IMR-90 (cell line): ENCODE measurements at regions not wholly inside any gene's neighbourhood (a gene's known extent, or its start where the extent isn't known, plus 50 kb on each side); places are given as distances from the start of the nearest gene placed in this dataset.

ENCODE experiments used
- ATAC-seq: fragments of 200-7000 bp; cut with Tn5 transposase; 2 replicates; pipeline ENCODE4 v1.9.1; 2020; ENCODE audit warnings: low read depth, mild to moderate bottlenecking, moderate library complexity
- BruUV-seq: library from RNA; stranded (reverse); fragments of 400-500 nt; replicated peaks from 2 replicates; lab custom pipeline; 2021; lab: Mats Ljungman, UMichigan
- CTCF ChIA-PET: fragments of 300-600 bp; formaldehyde crosslinking; extraction: SDS; loops from one replicate; lab custom pipeline; 2021; ENCODE audit warnings: antibody characterized with exemption; lab: Yijun Ruan, JAX
- POLR2A ChIA-PET: fragments of 300-600 bp; sonication (Branson Sonifier 250); formaldehyde crosslinking; loops from one replicate; lab custom pipeline; 2022; ENCODE audit warnings: antibody characterized with exemption; ENCODE audit not compliant: unreplicated experiment; lab: Charles Lee
- DNase-seq: peaks from one replicate; pipeline ENCODE4 v3.0.0; 2013
- H2AFZ ChIP-seq: replicated peaks from 2 replicates; pipeline ENCODE3; 2013; ENCODE audit warnings: low read length, mild to moderate bottlenecking; ENCODE audit not compliant: poor library complexity
- H2AK5ac ChIP-seq: 2 replicates; pipeline ENCODE4 v1.6.1; 2013; ENCODE audit warnings: low read depth, low read length, inconsistent platforms
- H2AK9ac ChIP-seq: replicated peaks from 2 replicates; pipeline ENCODE3; 2013; ENCODE audit warnings: mild to moderate bottlenecking, low read depth, low read length, moderate library complexity; ENCODE audit not compliant: poor library complexity
- H2BK120ac ChIP-seq: 2 replicates; pipeline ENCODE4 v1.6.1; 2013; ENCODE audit warnings: low read depth, low read length, inconsistent platforms
- H2BK15ac ChIP-seq: 3 replicates; pipeline ENCODE4 v1.6.1; 2013; ENCODE audit warnings: low read depth, low read length, inconsistent platforms
- H2BK20ac ChIP-seq: 2 replicates; pipeline ENCODE4 v1.6.1; 2013; ENCODE audit warnings: low read depth, mild to moderate bottlenecking, inconsistent platforms, low read length, moderate library complexity
- H2BK5ac ChIP-seq: 2 replicates; pipeline ENCODE4 v1.6.1; 2013; ENCODE audit warnings: mild to moderate bottlenecking, low read depth, low read length, inconsistent platforms; ENCODE audit not compliant: poor library complexity, severe bottlenecking
- H3K14ac ChIP-seq: replicated peaks from 2 replicates; pipeline ENCODE4 v1.6.1; 2013; ENCODE audit warnings: low read depth, low read length, inconsistent platforms
- H3K18ac ChIP-seq: 2 replicates; pipeline ENCODE4 v1.6.1; 2013; ENCODE audit warnings: low read depth, low read length, control low read depth
- H3K23ac ChIP-seq: 2 replicates; pipeline ENCODE4 v1.6.1; 2013; ENCODE audit warnings: low read depth, low read length, inconsistent platforms
- H3K27ac ChIP-seq: 2 replicates; pipeline ENCODE4 v1.5.1; 2013; ENCODE audit warnings: mild to moderate bottlenecking, control low read depth, low read length; ENCODE audit not compliant: insufficient read depth
- H3K27me3 ChIP-seq: 2 replicates; pipeline ENCODE4 v1.6.1; 2013; ENCODE audit warnings: low read length; ENCODE audit not compliant: control insufficient read depth, insufficient read depth
- H3K36me3 ChIP-seq: 2 replicates; pipeline ENCODE4 v1.6.1; 2013; ENCODE audit warnings: low read length, mixed read lengths; ENCODE audit not compliant: control insufficient read depth, insufficient read depth
- H3K4ac ChIP-seq: 2 replicates; pipeline ENCODE4 v1.6.1; 2013; ENCODE audit warnings: low read depth, low read length, inconsistent platforms
- H3K4me1 ChIP-seq: 2 replicates; pipeline ENCODE4 v1.6.1; 2013; ENCODE audit warnings: low read length, mixed read lengths; ENCODE audit not compliant: control insufficient read depth, insufficient read depth
- H3K4me2 ChIP-seq: 2 replicates; pipeline ENCODE4 v1.6.1; 2013; ENCODE audit warnings: low read depth, mild to moderate bottlenecking, control low read depth, low read length, moderate library complexity
- H3K4me3 ChIP-seq: 2 replicates; pipeline ENCODE4 v1.5.1; 2013; ENCODE audit warnings: low read depth, mild to moderate bottlenecking, control low read depth, low read length, moderate library complexity; ENCODE audit not compliant: insufficient read depth
- H3K56ac ChIP-seq: 2 replicates; pipeline ENCODE4 v1.6.1; 2013; ENCODE audit warnings: low read length, inconsistent platforms; ENCODE audit not compliant: insufficient read depth; ENCODE audit errors: extremely low read depth
- H3K79me1 ChIP-seq, 2 experiments: 2 replicates each; pipeline ENCODE4 v1.6.1; 2013; ENCODE audit warnings: low read length in 2 of 2, inconsistent platforms in 1 of 2, low read depth in 1 of 2
- H3K9ac ChIP-seq: 2 replicates; pipeline ENCODE4 v1.6.1; 2013; ENCODE audit warnings: low read depth, low read length, control low read depth
- H3K9me1 ChIP-seq: 2 replicates; pipeline ENCODE4 v1.6.1; 2013; ENCODE audit warnings: low read length, inconsistent platforms; ENCODE audit not compliant: insufficient read depth
- H3K9me3 ChIP-seq: 2 replicates; pipeline ENCODE4 v1.6.1; 2013; ENCODE audit warnings: low read length; ENCODE audit not compliant: control insufficient read depth, insufficient read depth
- H4K20me1 ChIP-seq: 2 replicates; pipeline ENCODE4 v1.6.1; 2013; ENCODE audit warnings: low read length, inconsistent platforms; ENCODE audit not compliant: insufficient read depth
- H4K5ac ChIP-seq: 2 replicates; pipeline ENCODE4 v1.6.1; 2013; ENCODE audit warnings: mild to moderate bottlenecking, low read depth, low read length, control low read depth
- H4K8ac ChIP-seq, 2 experiments: 2 replicates each; pipeline ENCODE4 v1.6.1; 2013; ENCODE audit warnings: low read depth in 2 of 2, low read length in 2 of 2, control low read depth in 1 of 2, inconsistent platforms in 1 of 2
- H4K91ac ChIP-seq: 2 replicates; pipeline ENCODE4 v1.6.1; 2013; ENCODE audit warnings: low read depth, low read length, inconsistent platforms; ENCODE audit not compliant: insufficient read depth
- BHLHE40 ChIP-seq: fragments of 150-350 bp; IDR thresholded peaks from 2 replicates; pipeline ENCODE4 v1.6.1; 2016; ENCODE audit warnings: mild to moderate bottlenecking, low read depth, low read length
- CEBPB ChIP-seq: IDR thresholded peaks from 2 replicates; pipeline ENCODE4 v1.6.1; 2012; ENCODE audit warnings: low read depth, low read length, improper control_type of control experiment
- CHD1 ChIP-seq: IDR thresholded peaks from 2 replicates; pipeline ENCODE4 v1.6.1; 2012; ENCODE audit warnings: low read depth, low read length, improper control_type of control experiment
- MAZ ChIP-seq: IDR thresholded peaks from 2 replicates; pipeline ENCODE4 v1.6.1; 2012; ENCODE audit warnings: low read depth, mild to moderate bottlenecking, low read length, improper control_type of control experiment, moderate library complexity, borderline replicate concordance
- WGBS, 2 experiments: methylation state at CpG; one replicate each; pipeline versions ENCODE4 v1.1.5 to v1.1.7; 2013; ENCODE audit warnings: missing lambda C conversion rate in 2 of 2; ENCODE audit not compliant: insufficient read length in 1 of 2; ENCODE audit errors: extremely low coverage in 2 of 2; 5-methylcytosine and 5-hydroxymethylcytosine counted together
- dilution Hi-C: fragments of 300-500 bp; cut with HindIII; formaldehyde crosslinking; loops from one replicate; pipeline ENCODE4 v1.14.3; 2018; ENCODE audit warnings: low sequenced_read_pairs; ENCODE audit not compliant: unreplicated experiment
- in situ Hi-C: fragments of 300-500 bp; cut with MboI; formaldehyde crosslinking; loops from 3 replicates; pipeline ENCODE4 v1.14.3; 2019; ENCODE audit warnings: low sequenced_read_pairs, inconsistent platforms, mixed read lengths
- intact Hi-C: fragments of 100-400 bp; cut with micrococcal nuclease; formaldehyde crosslinking; loops from 2 replicates; pipeline ENCODE4 v1.10.0; 2022
- TF ChIP-seq, protein P1 (sequence below): fragments of 150-350 bp; IDR thresholded peaks from 2 replicates; pipeline ENCODE4 v1.6.1; 2017; ENCODE audit warnings: mild to moderate bottlenecking, antibody characterized with exemption, low read length, low read depth

GRCh38 chr3:76889911-76890310 lies 150.0 kb upstream of the ROBO2 start:
- POLR2A ChIA-PET, result no interaction called here
- Histone ChIP-seq H2BK20ac (no peak overlapping the region), H2BK5ac (no peak overlapping the region)

More at GRCh38 chr3:76889911-76890310, 150.0 kb upstream of the ROBO2 start:
- BruUV-seq, result no TSS peak
- Histone ChIP-seq H3K4me1 (no peaks in the 10 kb centered on the region), H4K91ac (no peak overlapping the region), H3K14ac (no peak overlapping the region), H2AK9ac (no peak overlapping the region), H3K23ac (no peak overlapping the region), H4K8ac (no peak overlapping the region), H3K9me1 (no peaks in the 10 kb centered on the region), H3K18ac (no peak overlapping the region), H3K4me3 (no peak overlapping the region), H4K20me1 (no peaks in the 10 kb centered on the region), H3K79me1 (no peaks in the 10 kb centered on the region), H2AK5ac (no peak overlapping the region), H3K9me3 (no peaks in the 10 kb centered on the region), H2AFZ (no peak overlapping the region), H3K27ac (no peak overlapping the region), H3K27me3 (no peaks in the 10 kb centered on the region), H3K4ac (no peak overlapping the region), H3K9ac (no peak overlapping the region), H4K5ac (no peak overlapping the region), H3K56ac (no peak overlapping the region), H2BK15ac (no peak overlapping the region), H2BK120ac (no peak overlapping the region), H3K4me2 (no peak overlapping the region), H3K36me3 (no peaks in the 10 kb centered on the region)
- dilution Hi-C loops (no loop called here), intact Hi-C loops (no loop called here), in situ Hi-C loops (no loop called here)
- CTCF ChIA-PET, result interaction anchor here (0.6 kb wide), 1 partner anchor 31 kb away, joined by 3 read pairs; no protein-coding TSS in a partner anchor
- no peak for ATAC-seq
- no peak for DNase-seq
- no peak for TF ChIP-seq CEBPB
- no peak for TF ChIP-seq BHLHE40
- TF ChIP-seq CHD1, result no peak
- TF ChIP-seq MAZ, result no peak
- TF ChIP-seq, protein P1, sequence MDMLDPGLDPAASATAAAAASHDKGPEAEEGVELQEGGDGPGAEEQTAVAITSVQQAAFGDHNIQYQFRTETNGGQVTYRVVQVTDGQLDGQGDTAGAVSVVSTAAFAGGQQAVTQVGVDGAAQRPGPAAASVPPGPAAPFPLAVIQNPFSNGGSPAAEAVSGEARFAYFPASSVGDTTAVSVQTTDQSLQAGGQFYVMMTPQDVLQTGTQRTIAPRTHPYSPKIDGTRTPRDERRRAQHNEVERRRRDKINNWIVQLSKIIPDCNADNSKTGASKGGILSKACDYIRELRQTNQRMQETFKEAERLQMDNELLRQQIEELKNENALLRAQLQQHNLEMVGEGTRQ, result no peak
- WGBS, 2 experiments, result no CpG with 5 or more reads among the region's 6 CpGs
